Body of pancreas (tissue), 4 donors: ENCODE measurements at regions not wholly inside any gene's neighbourhood (a gene's known extent, or its start where the extent isn't known, plus 50 kb on each side); places are given as distances from the start of the nearest gene placed in this dataset.

Source experiments
- CTCF ChIP-seq, 7 experiments: fragments of 450-650 bp in 4 of 7; fragments of 200-600 bp in 3 of 7; sonication (generic) in 3 of 7; IDR thresholded peaks; one replicate each; pipeline ENCODE4 v1.5.1; 2016 to 2019; ENCODE audit warnings: antibody characterized with exemption in 7 of 7
- POLR2A ChIP-seq, 3 donors: fragments of 450-650 bp; IDR thresholded peaks; one replicate each; pipeline ENCODE4 v1.6.1; 2016; ENCODE audit warnings: antibody characterized with exemption in 3 of 3, mild to moderate bottlenecking in 2 of 3

- no peak for TF ChIP-seq POLR2A (IDR thresholded peaks at IDR 0.05)
- no peak for TF ChIP-seq CTCF (IDR thresholded peaks at IDR 0.05)
These were observed 499.5 kb upstream of the LUZP2 start for GRCh38 chr11:23997356-23997755.
